K562 (cell line): ENCODE measurements at regions not wholly inside any gene's neighbourhood (a gene's known extent, or its start where the extent isn't known, plus 50 kb on each side); places are given as distances from the start of the nearest gene placed in this dataset.

Experiments
- ATAC-seq: fragments of 200-7000 bp; cut with Tn5 transposase; 3 replicates; pipeline ENCODE4 v1.9.1; 2020; ENCODE audit warnings: moderate library complexity
- BruUV-seq: library from RNA; stranded (reverse); fragments of 400-500 nt; replicated peaks from 2 replicates; lab custom pipeline; 2021; lab: Mats Ljungman, UMichigan
- CTCF ChIA-PET: fragments of 300-600 bp; formaldehyde crosslinking; extraction: SDS; loops from one replicate; lab custom pipeline; 2021; ENCODE audit warnings: low intra/inter-chr PET ratio; lab: Yijun Ruan, JAX
- POLR2A ChIA-PET: fragments of 300-600, 350-650 bp; sonication (Branson Sonifier 250); formaldehyde crosslinking; extraction: SDS; loops from one replicate; lab custom pipeline; 2021; ENCODE audit warnings: antibody characterized with exemption, inconsistent platforms; lab: Yijun Ruan, JAX
- DNase-seq, 4 experiments: peaks; one replicate each; pipeline versions ENCODE4 v3.0.0 to v3.0.0-alpha.2; 2011 to 2018; ENCODE audit warnings: low spot score in 3 of 4, mixed read lengths in 3 of 4; ENCODE audit errors: extremely low read depth in 1 of 4
- FAIRE-seq: peaks from 2 replicates; lab custom pipeline; 2011; peaks lifted over from hg19 to GRCh38; lab: Jason Lieb, UNC
- H2AFZ ChIP-seq: 2 replicates; pipeline ENCODE4 v1.6.0; 2011; ENCODE audit warnings: low read depth, low read length, control low read depth, inconsistent platforms
- H3K27ac ChIP-seq: fragments of 200-600 bp; 3 replicates; pipeline ENCODE4 v1.8.0; 2011; ENCODE audit warnings: low read depth, mild to moderate bottlenecking, control low read depth, inconsistent platforms, low read length, moderate library complexity, mixed read lengths; ENCODE audit errors: extremely low read depth
- H3K27me3 ChIP-seq, 2 experiments: fragments of 300-600 bp in 1 of 2; 2 replicates in 1 of 2; 3 replicates in 1 of 2; pipeline versions ENCODE4 v1.6.0 to v1.8.0; 2011; ENCODE audit warnings: inconsistent platforms in 2 of 2, low read length in 2 of 2, mild to moderate bottlenecking in 1 of 2, mixed read lengths in 1 of 2, moderate library complexity in 1 of 2; ENCODE audit not compliant: control insufficient read depth in 2 of 2, insufficient read depth in 2 of 2
- H3K36me3 ChIP-seq: fragments of 300-600 bp; 3 replicates; pipeline ENCODE4 v1.8.0; 2011; ENCODE audit warnings: mild to moderate bottlenecking, low read length, inconsistent platforms; ENCODE audit not compliant: control insufficient read depth, insufficient read depth
- H3K4me1 ChIP-seq, 2 experiments: fragments of 200-600 bp in 1 of 2; replicated peaks in 1 of 2; 2 replicates in 1 of 2; 3 replicates in 1 of 2; pipeline versions ENCODE4 v1.5.1 to v1.8.0; 2011; ENCODE audit warnings: inconsistent platforms in 2 of 2, low read length in 2 of 2, mild to moderate bottlenecking in 1 of 2, mixed read lengths in 1 of 2, moderate library complexity in 1 of 2; ENCODE audit not compliant: control insufficient read depth in 2 of 2, insufficient read depth in 2 of 2
- H3K4me2 ChIP-seq: 2 replicates; pipeline ENCODE4 v1.6.1; 2011; ENCODE audit warnings: low read length, control low read depth, inconsistent platforms, mixed read lengths; ENCODE audit not compliant: insufficient read depth
- H3K4me3 ChIP-seq: fragments of 200-600 bp; sonication (generic), shearing (Covaris generic); 2 replicates; pipeline ENCODE4 v1.5.1; 2016; ENCODE audit warnings: control low read depth, inconsistent platforms
- H3K79me2 ChIP-seq: fragments of 200-600 bp; 3 replicates; pipeline ENCODE4 v1.8.0; 2011; ENCODE audit warnings: low read length, inconsistent platforms; ENCODE audit not compliant: control insufficient read depth, insufficient read depth
- H3K9ac ChIP-seq, 2 experiments: 2 replicates each; pipeline versions ENCODE4 v1.6.0 to v1.6.1; 2011; ENCODE audit warnings: low read depth in 2 of 2, low read length in 2 of 2, control low read depth in 1 of 2, inconsistent platforms in 1 of 2, mild to moderate bottlenecking in 1 of 2, mixed read lengths in 1 of 2; ENCODE audit not compliant: insufficient read depth in 1 of 2
- H3K9me1 ChIP-seq: one replicate; pipeline ENCODE4 v1.6.0; 2011; ENCODE audit warnings: inconsistent platforms, mild to moderate bottlenecking, low read length, moderate library complexity; ENCODE audit not compliant: control insufficient read depth, insufficient read depth
- H3K9me3 ChIP-seq: replicated peaks from 2 replicates; pipeline ENCODE4 v1.5.1; 2011; ENCODE audit warnings: low read depth, low read length, inconsistent platforms; ENCODE audit not compliant: control insufficient read depth, insufficient read depth
- H4K20me1 ChIP-seq: replicated peaks from 2 replicates; pipeline ENCODE4 v1.6.1; 2011; ENCODE audit warnings: low read length, inconsistent platforms, mixed read lengths; ENCODE audit not compliant: control insufficient read depth, insufficient read depth
- CHAMP1 ChIP-seq: fragments of 450-650 bp; IDR thresholded peaks from 2 replicates; pipeline ENCODE4 v1.6.1; 2016; ENCODE audit warnings: mild to moderate bottlenecking
- ELF2 ChIP-seq: fragments of 250-450 bp; sonication (Bioruptor Pico); IDR thresholded peaks from 2 replicates; pipeline ENCODE4 v1.5.0; 2021; ENCODE audit warnings: mild to moderate bottlenecking
- FOXA3 ChIP-seq, 2 experiments: fragments of 450-650 bp in 1 of 2; sonication (generic) in 1 of 2; formaldehyde crosslinking; IDR thresholded peaks in 1 of 2; conservative IDR thresholded peaks in 1 of 2; 2 replicates each; pipeline versions ENCODE4 v1.4.0 to v1.8.0; 2020 to 2022; ENCODE audit warnings: mild to moderate bottlenecking in 2 of 2, missing genetic modification reagents in 1 of 2
- GMEB1 ChIP-seq: fragments of 250-450 bp; sonication (Bioruptor Pico); IDR thresholded peaks from 2 replicates; pipeline ENCODE4 v1.4.0; 2020; ENCODE audit warnings: mild to moderate bottlenecking
- HCFC1 ChIP-seq: IDR thresholded peaks from 2 replicates; pipeline ENCODE4 v1.6.1; 2012; ENCODE audit warnings: low read depth, low read length, improper control_type of control experiment
- HNRNPH1 ChIP-seq: fragments of 200-400 bp; formaldehyde crosslinking; optimal IDR thresholded peaks from 2 replicates; pipeline ENCODE3; 2017; ENCODE audit warnings: low read depth, mild to moderate bottlenecking, low read length, moderate library complexity
- IRF1 ChIP-seq: sonication (generic); formaldehyde crosslinking; IDR thresholded peaks from 2 replicates; pipeline ENCODE4 v1.8.0; 2022; ENCODE audit warnings: missing genetic modification reagents, mild to moderate bottlenecking, borderline replicate concordance
- STAT6 ChIP-seq: sonication (generic); formaldehyde crosslinking; IDR thresholded peaks from 2 replicates; pipeline ENCODE4 v1.8.1; 2023; ENCODE audit warnings: mild to moderate bottlenecking, missing genetic modification reagents
- ZBTB9 ChIP-seq: fragments of 450-650 bp; formaldehyde crosslinking; IDR thresholded peaks from 2 replicates; pipeline ENCODE4 v1.4.0; 2020; ENCODE audit warnings: mild to moderate bottlenecking, moderate library complexity
- ZNF134 ChIP-seq: fragments of 250-450 bp; sonication (Bioruptor Pico); conservative IDR thresholded peaks from 2 replicates; pipeline ENCODE4 v1.4.0; 2020
- ZNF165 ChIP-seq: fragments of 250-450 bp; sonication (Bioruptor Pico); IDR thresholded peaks from 2 replicates; pipeline ENCODE4 v1.4.0; 2020; ENCODE audit warnings: borderline replicate concordance
- WGBS: fragments of 100-300 bp; shearing (Covaris generic); methylation state at CpG from one replicate; pipeline ENCODE4 v1.1.6; 2016; ENCODE audit warnings: low coverage, mixed read lengths; ENCODE audit not compliant: insufficient coverage; ENCODE audit errors: missing lambda C conversion rate; 5-methylcytosine and 5-hydroxymethylcytosine counted together
- in situ Hi-C: fragments of 300-500 bp; cut with MboI; formaldehyde crosslinking; loops from 4 replicates; pipeline ENCODE4 v1.15.0; 2018; ENCODE audit warnings: inconsistent platforms, mixed read lengths
- intact Hi-C: fragments of 100-400 bp; cut with micrococcal nuclease; formaldehyde crosslinking; loops from 2 replicates; pipeline ENCODE4 v1.14.2; 2022

GRCh38 chr5:125483609-125484008, 737.2 kb upstream of the ZNF608 start (continued):
- no peak for TF ChIP-seq HCFC1
- TF ChIP-seq GMEB1 (CRISPR knock-in tag): no peak
- TF ChIP-seq, all 486 proteins: peak for 0

GRCh38 chr5:125484272-125484741, 737.9 kb upstream of the ZNF608 start:
- Histone ChIP-seq H3K27ac (no peak overlapping the region), H3K9me3 (no peaks in the 10 kb centered on the region; the same call in 1 of the 2 replicates), H3K9ac (no peak overlapping the region), H4K20me1 (no peaks in the 10 kb centered on the region), H3K4me3 (no peak overlapping the region), H3K79me2 (no peaks in the 10 kb centered on the region), H3K27me3 (no peaks in the 10 kb centered on the region), H3K4me1 (no peaks in the 10 kb centered on the region), H3K9me1 (no peaks in the 10 kb centered on the region), H3K36me3 (no peaks in the 10 kb centered on the region), H2AFZ (no peak overlapping the region), H3K4me2 (no peak overlapping the region)
- ChIA-PET POLR2A (no interaction called here), CTCF (no interaction called here)
- BruUV-seq: no TSS peak
- no peak for TF ChIP-seq ELF2 (CRISPR knock-in tag)
- no peak for TF ChIP-seq CHAMP1
- TF ChIP-seq FOXA3 (CRISPR knock-in tag; conservative IDR thresholded peaks at IDR 0.05 in 1 of 2, IDR thresholded peaks at IDR 0.05 in 1 of 2): no peak
- no peak for TF ChIP-seq ZNF134 (CRISPR knock-in tag)
- TF ChIP-seq STAT6: no peak
- no peak for TF ChIP-seq IRF1 (CRISPR knock-in tag)
- no peak for TF ChIP-seq ZNF165
- TF ChIP-seq ZBTB9: no peak
- no peak for TF ChIP-seq HNRNPH1
- WGBS: 0% methylated on average over 3 of the region's 3 CpGs
- DNase-seq (no peak), ATAC-seq (no peak), FAIRE-seq (no peak)
- intact Hi-C loops (no loop called here), in situ Hi-C loops (no loop called here)
